Anterior cingulate cortex (tissue), 58 donors: ENCODE measurements at regions not wholly inside any gene's neighbourhood (a gene's known extent, or its start where the extent isn't known, plus 50 kb on each side); places are given as distances from the start of the nearest gene placed in this dataset.
"Not testable (repeated sequence)": the region's sequence is repeated elsewhere in the genome, so short reads cannot be mapped to it uniquely, and the experiment has no call there.

ENCODE experiments used
- DNase-seq, 58 donors: peaks; one replicate each; lab custom pipeline; 2025; lab: John Stamatoyannopoulos, UW

- DNase-seq: no peak
These were observed 50.3 kb upstream of the ATP6AP2 start for GRCh38 chrX:40530509-40530908.

- no peak for DNase-seq
These were observed 53.2 kb upstream of the ATP6AP2 start for GRCh38 chrX:40527543-40527942.

GRCh38 chrX:40526412-40526811, 54.4 kb upstream of the ATP6AP2 start:
- no peak for DNase-seq

GRCh38 chrX:40525901-40526300, 54.9 kb upstream of the ATP6AP2 start:
- DNase-seq: not testable (repeated sequence)

- DNase-seq: no peak
These were observed 56.3 kb upstream of the ATP6AP2 start for GRCh38 chrX:40524423-40524822.

- no peak for DNase-seq
These were observed 56.9 kb upstream of the ATP6AP2 start for GRCh38 chrX:40523852-40524251.

- DNase-seq: peak in 9 of 58 donors; percentile 0 to 20 (median 5)
These were observed 58.8 kb upstream of the ATP6AP2 start for GRCh38 chrX:40521868-40522450.

GRCh38 chrX:40514376-40514775, 66.4 kb upstream of the ATP6AP2 start:
- DNase-seq: no peak

- no peak for DNase-seq
These were observed 66.9 kb upstream of the ATP6AP2 start for GRCh38 chrX:40513835-40514234.

- no peak for DNase-seq
These were observed 67.8 kb upstream of the ATP6AP2 start for GRCh38 chrX:40513012-40513411.

GRCh38 chrX:40511258-40511657, 69.5 kb upstream of the ATP6AP2 start:
- DNase-seq: no peak

GRCh38 chrX:40508560-40508959, 72.2 kb upstream of the ATP6AP2 start:
- DNase-seq: no peak

- DNase-seq: no peak
These were observed 74.4 kb upstream of the ATP6AP2 start for GRCh38 chrX:40506201-40506985.

- DNase-seq: no peak
These were observed 75.8 kb upstream of the ATP6AP2 start for GRCh38 chrX:40504801-40505605.

GRCh38 chrX:40503094-40503493, 77.7 kb upstream of the ATP6AP2 start:
- no peak for DNase-seq

- DNase-seq: no peak
These were observed 78.1 kb upstream of the ATP6AP2 start for GRCh38 chrX:40502688-40503087.

- DNase-seq: no peak
These were observed 79.5 kb upstream of the ATP6AP2 start for GRCh38 chrX:40501164-40501855.

GRCh38 chrX:40496728-40497127, 84.0 kb upstream of the ATP6AP2 start:
- DNase-seq: peak in 33 of 58 donors; percentile 0 to 46 (median 8)

- no peak for DNase-seq
These were observed 85.1 kb upstream of the ATP6AP2 start for GRCh38 chrX:40495659-40496058.

GRCh38 chrX:40494005-40494404, 86.8 kb upstream of the ATP6AP2 start:
- DNase-seq: no peak

GRCh38 chrX:40488296-40488695, 92.5 kb upstream of the ATP6AP2 start:
- no peak for DNase-seq
